ENCODE measurements at regions not wholly inside any gene's neighbourhood (a gene's known extent, or its start where the extent isn't known, plus 50 kb on each side); places are given as distances from the start of the nearest gene placed in this dataset.
A peak's percentile ranks its signal among the peaks of the same experiment; 100 is the strongest.

DNA sequence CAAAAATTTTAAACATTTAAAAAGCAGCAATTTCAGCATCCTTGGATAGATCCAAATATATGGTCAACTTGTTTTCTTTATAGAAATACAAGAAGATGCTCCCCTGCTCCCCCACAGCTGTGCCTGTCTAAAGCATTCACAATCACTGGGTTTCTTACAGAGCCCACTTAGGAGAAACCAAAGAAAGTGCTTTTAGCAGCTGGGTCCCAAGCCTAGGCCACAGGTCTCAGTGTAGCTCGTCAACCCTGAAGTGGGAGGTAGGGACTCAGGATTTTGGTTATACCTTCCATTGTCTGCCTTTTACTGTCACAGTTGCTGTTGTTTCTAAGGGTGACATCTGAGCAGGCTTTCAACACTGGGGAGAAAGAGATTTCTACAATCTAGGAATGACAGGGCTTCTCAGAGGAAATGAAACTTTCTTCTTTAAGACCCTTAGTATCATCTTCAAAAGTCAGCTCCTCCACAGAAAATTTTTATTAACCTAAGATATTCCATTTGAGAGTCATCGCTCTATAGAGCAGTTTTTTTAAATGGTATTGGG lies 199.3 kb upstream of the CMC1 start:
- no peak for DNase-seq

DNA sequence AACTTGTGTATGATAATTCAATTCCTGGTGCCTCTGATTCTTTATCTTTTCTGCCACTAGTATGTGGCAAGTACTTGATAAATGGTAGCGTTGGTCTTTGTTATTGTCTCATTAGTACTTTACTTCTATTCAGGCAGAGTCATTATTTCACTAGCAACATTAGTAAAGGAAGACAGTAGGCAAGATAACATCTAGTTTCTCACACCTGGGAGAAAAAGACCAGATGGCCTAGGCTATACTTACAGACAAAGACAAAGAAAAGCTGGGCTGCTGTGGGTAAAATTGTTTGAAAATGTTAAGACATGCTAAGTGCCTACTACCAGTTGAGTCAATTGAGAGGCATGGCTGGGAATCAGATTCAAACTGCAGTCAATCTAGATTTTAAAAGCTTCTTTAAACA lies 198.7 kb upstream of the CMC1 start:
- peak; percentile 52 for DNase-seq

DNA sequence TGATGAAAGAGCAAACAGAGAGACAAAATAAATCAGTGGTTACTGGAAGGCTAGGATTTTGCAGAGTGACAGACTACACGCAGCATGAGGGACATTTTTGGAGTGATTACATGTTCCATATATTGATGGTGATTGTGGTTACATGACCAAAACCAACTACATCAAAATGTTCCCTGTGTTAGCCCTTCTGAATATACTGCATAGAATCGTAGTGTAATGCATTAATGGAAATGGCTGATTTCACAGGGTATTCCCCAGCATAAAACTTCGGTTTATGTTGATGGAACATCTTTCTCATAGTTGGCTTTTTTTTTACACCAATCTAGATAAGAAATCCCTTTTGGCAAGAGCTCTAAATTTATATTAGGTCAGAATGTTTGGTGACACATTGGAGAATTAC lies 191.3 kb upstream of the CMC1 start:
- DNase-seq: no peak

DNA sequence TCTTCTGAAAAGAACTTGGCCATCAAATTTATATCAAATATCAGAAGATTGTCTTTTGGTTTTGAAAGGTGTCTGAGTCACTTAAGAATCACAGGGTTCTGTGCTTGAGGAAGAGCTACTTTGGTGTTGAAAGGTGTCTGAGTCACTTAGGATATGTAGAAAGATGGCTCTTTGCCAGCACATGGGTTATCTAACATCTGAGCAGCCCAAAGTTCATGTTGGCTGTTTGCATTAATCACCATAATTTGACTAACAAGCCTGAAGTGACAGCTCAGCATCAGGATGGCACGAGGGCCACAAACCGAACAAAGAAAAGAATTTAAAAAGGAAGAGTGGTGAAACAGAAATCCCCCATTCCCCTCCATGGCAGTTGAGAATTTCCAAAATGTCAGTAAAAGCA lies 190.5 kb upstream of the CMC1 start:
- peak; percentile 6 for DNase-seq

DNA sequence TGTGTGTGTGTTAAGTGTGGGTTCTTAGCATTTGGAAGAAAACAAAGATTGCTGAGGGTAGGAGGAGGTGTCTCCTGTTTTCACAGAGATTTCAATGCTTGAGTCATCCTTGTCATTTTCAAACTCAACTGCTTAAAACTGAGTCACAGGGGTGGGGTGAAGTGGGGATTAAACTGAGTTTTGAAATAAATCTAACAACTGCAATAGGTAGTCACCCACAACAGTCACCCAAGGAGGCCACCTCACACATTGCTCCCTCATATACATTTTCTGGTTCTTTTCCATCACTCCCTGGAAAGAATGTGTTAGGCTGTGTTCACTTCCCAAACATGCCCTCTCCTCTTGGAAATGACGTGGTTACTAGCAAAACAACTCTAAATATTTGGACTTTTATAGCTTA lies 187.7 kb upstream of the CMC1 start:
- DNase-seq: no peak

DNA sequence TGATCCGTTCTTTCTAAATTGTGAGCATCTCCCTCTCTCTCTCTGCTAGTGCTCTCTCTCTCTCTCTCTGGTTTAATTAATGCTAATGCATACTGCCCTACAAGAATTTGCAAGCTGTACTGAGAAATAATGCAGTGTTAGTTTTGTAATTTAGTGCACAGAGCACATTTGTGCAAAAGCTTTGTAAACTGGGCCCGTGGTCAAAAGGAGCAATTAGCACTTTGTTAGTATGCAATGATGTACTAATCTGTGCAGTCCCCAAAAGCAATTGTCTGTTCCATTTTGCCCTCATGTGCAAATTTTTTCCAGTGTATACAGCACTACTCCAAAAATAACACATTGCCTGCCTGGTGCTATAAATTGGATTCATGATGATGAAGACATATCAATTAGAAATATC lies 184.6 kb upstream of the CMC1 start:
- no peak for DNase-seq

DNA sequence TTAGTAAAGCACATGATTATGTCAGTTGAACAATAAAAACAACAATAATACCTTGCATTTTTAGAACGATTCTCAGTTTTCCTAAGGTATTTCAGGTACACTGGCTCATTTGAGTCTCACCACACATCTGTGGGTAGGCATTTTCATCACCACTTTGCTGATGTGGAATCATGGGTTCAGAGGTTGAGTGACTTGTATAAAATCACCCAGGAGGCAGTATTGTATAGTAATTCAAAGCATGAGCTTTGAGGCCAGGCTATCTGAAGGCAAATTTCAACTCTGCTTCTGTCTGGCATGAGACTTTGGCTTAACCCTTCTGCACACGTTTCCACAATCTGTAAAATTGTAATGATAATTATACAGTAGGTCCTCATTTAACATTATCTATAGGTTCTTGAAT lies 183.9 kb upstream of the CMC1 start:
- DNase-seq: no peak

DNA sequence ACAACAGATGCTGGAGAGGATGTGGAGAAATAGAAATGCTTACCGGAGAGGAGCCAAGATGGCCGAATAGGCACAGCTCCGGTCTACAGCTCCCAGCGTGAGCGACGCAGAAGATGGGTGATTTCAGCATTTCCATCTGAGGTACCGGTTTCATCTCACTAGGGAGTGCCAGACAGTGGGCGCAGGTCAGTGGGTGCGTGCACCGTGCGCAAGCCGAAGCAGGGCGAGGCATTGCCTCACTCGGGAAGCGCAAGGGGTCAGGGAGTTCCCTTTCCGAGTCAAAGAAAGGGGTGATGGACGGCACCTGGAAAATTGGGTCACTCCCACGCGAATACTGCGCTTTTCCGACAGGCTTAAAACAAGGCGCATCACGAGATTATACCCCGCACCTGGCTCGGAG lies 182.2 kb upstream of the CMC1 start:
- peak; percentile 16 for DNase-seq

DNA sequence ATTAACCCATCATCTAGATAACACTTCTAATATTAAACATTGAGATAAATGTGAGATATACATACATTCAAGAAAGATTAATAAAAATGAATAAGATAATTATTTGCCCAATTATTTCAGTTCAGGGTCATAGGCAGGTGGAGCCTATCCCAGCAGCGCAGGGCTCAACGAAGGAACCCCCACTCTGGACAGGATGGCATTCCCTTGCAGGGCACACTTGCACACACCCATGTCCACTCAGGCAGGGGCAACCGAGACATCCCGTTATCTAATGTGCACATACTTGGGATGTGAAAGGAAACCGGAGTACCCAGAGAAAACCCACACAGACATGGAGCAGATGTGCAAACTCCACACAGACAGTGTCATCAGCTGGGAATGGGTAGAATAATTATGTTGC lies 175.4 kb upstream of the CMC1 start:
- DNase-seq: no peak

DNA sequence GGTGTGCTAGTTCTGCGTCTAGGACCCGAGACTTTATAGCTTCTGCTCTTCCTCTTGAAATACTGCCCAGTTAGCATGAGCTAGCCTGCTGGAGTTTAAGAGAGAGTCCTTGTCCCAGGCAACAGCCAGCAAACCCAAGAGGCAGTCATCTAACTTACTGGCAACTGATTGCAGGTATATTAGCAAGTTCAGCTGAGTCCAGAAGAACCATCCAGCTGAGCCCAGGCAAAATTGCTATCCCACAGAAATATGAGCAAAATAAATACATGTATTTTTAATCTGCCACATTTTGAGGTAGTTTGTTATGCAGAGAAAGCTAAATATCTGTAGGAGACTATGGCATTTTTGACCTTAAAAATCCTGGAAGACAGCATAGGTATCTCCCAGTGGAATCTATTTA lies 174.4 kb upstream of the CMC1 start:
- no peak for DNase-seq

DNA sequence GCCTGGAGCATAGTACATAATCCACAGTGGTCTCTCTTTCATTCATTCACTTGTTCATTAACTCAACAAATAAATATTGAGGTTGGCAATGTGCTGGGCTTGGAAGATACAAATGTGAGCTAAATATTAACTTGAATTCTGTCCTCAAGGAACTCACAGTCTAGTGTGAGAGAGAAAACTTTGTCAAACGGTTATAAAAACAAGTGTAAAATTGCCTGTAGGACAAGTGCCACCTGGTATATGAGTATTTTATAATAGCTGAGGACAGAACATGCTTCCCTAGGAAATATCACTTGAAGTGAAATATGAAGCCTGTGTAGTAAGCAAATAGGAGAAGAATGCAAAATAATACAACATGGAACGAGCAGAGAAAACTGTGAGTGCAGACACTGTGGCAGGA lies 173.1 kb upstream of the CMC1 start:
- DNase-seq: no peak

DNA sequence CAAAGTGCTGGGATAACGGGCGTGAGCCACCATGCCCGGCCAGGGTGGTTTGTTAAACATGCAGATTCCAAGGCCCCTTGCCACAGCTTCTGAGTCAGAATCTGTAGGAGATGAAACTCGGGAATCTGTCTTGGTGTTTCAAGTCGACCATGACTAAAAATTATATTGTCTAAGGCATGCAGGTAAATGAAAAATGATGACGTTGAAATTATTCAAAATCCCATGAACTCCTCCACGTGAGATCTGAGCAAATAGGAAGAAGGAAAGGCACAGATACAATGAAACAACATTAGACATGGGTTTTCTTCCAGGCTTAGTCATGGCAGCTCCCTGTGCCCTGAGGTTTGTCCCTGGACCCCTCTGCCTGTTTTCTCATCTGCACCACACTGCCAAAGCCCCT lies 172.0 kb upstream of the CMC1 start:
- no peak for DNase-seq

DNA sequence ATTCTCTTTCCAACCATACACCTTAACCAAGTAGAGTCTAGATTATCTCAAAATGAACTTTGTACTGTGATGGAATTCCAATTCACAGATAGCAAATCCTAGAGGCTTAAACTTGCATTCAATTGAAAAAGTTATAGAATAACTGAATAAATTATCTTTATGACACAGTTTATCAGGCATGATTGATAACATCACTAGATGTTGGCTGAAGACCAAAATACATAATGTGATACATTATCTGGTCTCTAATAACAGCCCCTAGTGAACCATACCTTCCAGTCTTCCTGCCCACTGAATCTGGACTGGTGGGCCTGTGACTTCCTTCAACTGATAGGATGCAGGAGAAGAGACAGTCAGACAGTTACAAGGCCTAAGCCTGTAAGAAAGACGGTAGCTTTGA lies 165.2 kb upstream of the CMC1 start:
- no peak for DNase-seq

DNA sequence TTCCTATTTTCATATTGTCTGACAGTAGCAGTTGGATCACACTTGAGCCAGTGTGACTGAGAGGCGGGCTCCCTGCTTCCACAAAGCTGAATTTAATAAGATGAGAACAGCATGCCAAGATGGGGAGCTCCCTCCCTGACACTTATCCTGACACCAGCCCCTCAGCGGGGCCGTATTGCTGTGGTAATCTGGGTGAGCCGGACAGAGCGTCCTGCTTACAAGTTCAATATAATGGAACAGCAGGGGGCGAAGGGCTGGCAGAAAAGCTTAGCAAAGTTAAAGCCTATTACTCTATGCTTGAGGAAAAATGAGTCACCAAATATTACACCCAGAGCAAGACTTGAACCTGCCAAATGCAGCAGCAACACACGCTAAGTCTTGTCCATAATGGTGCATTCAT lies 163.8 kb upstream of the CMC1 start:
- no peak for DNase-seq

DNA sequence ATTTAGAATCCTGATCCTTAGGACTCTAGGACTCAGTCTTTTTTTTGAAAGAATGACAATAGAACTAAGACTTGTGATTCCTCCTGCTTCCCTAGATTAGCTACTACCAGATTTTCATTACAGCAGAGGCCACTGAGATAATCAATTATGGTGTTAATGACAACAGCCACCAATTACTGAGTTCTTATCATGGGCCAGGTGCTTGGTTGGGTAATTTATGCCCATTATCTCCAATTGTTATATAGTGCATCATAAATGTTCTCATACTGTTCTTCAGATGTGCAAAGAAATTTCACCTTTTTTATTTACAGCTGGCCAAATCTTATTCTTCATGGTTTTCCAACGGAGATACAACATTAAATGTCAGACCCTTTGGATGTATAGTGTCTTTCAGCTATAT lies 162.9 kb upstream of the CMC1 start:
- DNase-seq: no peak

DNA sequence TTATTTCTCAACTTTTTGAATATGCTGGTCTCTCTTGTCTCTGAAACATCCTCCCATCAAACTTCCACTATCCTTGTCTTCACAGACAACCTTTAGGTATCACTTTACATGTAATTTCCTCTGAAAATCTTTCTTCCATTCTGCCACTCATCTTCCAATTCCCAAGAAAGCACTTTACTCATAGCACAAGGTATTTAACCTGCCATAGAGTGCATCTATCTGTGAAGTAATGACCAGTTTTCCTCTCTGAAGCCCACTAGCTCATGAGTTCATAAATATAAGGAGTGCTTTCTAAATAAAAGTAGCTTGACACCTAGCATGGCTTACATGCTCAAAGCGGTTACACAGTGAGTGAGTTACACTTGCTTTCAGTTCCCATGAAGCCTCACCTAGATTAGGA lies 160.7 kb upstream of the CMC1 start:
- DNase-seq: no peak

DNA sequence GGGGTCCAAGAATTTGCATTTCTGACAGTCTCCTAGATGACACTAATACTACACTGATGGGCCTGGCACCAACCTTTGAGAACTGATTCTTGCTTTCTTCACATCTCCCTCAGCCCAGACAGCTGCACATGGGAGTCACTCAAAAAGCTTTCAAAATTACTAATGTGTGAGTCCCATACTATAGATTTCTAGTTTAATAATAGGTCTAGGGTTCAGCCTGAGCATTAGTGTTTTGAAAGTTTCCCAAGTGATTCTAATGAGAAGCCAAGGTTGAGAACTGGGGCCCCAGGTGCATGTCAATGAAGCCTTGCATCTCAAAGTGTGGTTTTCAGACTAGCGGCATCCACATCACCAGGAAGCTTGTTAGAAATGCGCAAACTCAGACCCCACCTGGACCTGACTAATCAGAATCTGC lies 159.9 kb upstream of the CMC1 start:
- no peak for DNase-seq

DNA sequence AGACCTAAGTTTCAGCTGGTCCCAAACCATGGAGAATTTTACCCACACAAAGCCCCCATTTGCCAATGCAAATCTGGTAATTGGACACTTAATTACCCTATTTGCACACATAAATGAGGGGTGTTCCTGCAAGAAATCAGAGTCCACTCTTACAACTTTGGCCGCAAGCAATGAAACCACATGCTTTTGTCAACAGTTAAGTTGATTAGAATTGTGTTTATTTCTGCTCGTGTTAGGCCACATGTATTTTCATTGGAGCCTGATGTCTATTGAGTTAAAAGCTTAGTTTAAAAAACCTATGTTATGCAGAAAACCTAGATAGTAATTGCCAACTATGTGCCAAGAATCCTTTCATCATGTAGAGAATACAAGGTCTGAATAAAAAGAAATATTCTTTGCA lies 153.8 kb upstream of the CMC1 start:
- DNase-seq: no peak

DNA sequence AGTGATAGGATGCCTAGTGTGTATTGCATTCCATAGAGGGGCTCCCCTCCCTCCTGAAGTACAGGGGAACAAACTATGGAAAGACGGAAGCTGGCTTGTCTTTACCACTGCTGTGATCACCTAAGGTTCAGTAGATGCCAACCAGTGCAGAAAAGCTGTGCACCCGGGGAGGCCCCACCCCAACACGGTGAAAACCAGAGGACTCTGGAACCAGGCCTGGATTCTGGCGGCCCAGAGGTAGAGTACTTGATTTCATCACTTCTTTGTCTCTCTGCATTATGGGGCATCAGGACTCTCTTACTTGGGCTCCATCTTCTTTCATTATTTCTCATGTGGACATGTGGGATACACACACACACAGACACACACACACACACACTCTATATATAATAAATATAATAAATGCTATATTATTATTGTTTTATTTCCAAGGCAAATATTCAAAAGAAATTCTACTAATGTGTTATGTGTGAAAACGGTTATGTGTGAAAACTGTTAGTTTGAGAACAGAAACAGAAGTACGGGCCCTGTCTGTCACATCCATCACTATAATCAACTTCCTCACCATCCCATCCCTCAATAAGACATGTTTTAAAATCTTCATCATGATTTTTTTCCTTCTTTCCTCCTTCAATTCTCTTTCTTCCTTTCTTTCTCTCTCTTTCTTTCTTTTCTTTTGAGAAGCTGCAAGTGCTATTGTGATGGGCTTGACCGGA lies 152.4 kb upstream of the CMC1 start:
- DNase-seq: no peak

DNA sequence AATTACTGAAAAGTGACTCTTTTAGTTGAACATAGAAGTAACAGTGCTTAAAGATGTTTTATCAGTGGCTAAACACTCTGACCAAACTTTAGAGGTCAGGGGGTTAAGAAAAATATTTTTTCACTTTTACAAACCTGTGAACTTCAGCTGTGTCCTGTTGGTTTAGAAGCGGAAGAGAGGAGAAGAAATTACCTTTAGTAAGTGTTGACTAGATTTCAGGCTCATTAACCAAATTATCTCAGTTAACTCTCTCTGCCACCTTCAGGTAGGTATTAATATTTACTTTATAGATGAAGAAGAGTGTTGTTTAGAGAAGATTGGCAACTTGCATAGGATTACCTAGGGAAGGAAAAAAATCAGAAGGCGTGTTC lies 151.9 kb upstream of the CMC1 start:
- no peak for DNase-seq

DNA sequence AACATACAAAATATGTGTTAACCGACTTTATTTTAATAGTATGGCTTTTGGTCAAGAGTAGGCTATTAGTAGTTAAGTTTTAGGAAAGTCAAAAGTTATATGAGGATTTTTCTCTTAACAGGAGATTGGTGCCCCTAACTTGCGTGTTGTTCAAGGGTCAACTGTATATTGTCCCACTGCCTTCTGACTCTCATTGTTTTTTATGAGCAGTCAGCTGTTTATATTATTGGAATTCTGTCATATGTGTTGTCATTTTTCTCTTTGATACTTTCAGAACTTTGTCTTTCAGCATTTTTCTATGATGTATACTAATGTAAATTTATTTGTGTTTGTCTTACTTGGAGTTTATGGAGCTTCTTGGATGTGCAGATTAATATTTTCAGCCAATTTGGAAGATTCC lies 142.1 kb upstream of the CMC1 start:
- DNase-seq: no peak

DNA sequence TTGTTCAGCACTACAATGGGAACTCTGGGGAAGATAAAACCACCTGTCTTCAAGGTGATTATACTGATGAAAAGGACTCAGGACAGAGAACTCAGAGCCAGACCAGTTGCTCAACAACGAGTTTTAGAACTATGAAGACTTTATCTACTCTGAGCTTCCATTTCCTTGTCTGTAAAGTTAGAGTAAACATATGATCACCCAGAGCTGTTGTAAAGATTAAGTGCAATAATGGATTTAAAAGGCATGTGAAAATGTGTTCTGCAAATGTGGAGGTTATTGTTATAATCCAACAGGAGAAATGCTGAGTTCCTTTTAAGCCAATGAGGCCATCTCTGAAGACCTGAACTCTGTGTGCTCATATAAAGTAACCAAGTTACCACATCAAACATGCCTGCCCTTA lies 139.7 kb upstream of the CMC1 start:
- DNase-seq: no peak

DNA sequence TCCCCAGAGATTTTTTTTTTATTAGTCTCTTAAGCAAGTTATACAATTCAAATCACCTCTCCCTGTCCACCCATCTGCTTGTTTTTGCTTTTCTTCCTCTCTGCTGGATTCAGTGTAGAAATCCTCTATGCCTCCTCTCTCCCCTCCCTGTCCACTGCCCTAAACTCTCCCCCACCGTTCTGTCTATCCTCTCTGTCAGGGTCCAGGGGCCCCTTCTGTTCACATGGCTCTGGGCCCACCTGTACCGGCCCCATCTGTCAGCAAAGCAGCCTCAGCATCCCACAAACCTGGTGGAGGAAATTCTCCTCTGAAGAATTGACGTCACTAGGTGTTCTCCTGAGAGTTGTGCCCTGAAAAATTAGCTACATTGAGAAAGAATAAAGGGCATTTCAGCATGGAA lies 137.6 kb upstream of the CMC1 start:
- DNase-seq: peak; percentile 49

DNA sequence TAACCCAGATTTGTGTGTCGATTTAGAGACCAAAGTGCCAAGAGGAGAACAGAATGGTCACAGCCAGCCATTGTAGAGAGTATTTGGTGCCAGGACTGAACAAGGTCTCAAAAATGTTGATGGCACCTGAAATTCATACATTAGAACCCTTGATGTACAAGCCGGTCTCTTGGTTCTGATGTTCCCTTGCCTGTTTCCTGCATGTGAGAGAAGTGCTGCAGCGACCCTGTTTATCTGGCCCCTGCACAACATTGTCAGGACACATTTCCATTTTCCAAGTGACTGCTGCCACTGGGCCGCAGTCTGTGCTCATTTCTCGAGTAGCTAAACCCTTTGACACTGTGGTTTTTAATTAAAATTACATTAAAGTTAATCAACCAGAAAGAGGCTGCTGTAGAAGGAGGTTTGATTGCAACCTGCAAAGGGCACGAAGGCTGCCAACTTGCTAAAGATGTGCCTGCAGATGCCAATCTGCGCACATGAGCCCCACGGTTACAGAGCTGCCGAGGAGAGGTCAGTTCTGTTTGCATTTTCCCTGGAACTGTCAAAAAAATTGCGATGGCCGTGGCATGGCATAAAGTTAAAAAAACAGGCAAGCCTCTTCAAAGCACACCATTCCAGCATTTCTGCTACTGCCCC lies 136.4 kb upstream of the CMC1 start:
- DNase-seq: peak; percentile 1

DNA sequence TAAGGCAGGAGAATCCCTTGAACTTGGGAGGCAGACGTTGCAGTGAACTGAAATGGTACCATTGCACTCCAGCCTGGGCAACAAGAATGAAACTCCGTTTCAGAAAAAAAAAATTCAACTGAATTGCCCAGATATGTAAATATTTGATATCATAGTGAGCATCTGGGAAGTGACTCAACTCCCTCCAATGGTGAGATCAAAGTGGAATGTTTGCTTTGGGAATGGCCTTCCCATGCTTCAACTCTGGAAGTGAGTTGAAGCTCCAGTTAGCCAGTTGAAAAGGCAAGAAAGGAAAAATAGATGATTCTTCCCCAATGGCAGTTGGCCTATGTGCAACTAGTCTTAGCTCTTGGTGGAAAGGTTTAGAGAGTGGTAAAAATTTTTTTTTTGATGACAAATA lies 131.6 kb upstream of the CMC1 start:
- DNase-seq: no peak

Measured in NCI-H2171 treated with DMSO at 0.1 percent for 48 hours (cell line).